T-helper 1 cell treated with Interleukin-12 subunit alpha and Interleukin-12 subunit beta and Interleukin-4 antibody, amounts not matched to agents 30 ng/mL and 1 ng/mL, for 36 hours (primary cell): ENCODE measurements at regions not wholly inside any gene's neighbourhood (a gene's known extent, or its start where the extent isn't known, plus 50 kb on each side); places are given as distances from the start of the nearest gene placed in this dataset.

ENCODE experiments used
- intact Hi-C: fragments of 100-400 bp; cut with micrococcal nuclease; formaldehyde crosslinking; loops from one replicate; pipeline ENCODE4 v1.15.1; 2024

- intact Hi-C loops, result no loop called here
Measured at GRCh38 chr3:157746391-157746790, 243.2 kb upstream of the VEPH1 start.

- intact Hi-C loops, result no loop called here
Measured at GRCh38 chr3:157741607-157742006, 238.4 kb upstream of the VEPH1 start.

DNA sequence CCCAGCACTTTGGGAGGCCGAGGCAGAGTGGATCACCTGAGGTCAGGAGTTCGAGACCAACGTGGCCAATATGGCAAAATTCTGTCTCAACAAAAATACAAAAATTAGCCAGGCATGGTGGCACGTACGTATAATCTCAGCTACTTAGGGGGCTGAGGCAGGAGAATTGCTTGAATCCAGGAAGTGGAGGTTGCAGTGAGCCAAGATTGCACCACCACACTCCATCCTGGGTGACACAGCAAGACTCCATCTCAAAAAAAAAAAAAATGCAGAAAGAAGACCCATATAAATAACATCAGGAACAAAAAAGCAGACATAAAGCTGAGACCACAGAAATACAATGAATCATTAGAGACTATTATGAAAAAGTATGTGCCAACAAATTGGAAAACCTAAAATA lies 235.2 kb upstream of the VEPH1 start:
- intact Hi-C loops, result no loop called here

- intact Hi-C loops, result no loop called here
Measured at GRCh38 chr3:157718800-157719199, 215.6 kb upstream of the VEPH1 start.

DNA sequence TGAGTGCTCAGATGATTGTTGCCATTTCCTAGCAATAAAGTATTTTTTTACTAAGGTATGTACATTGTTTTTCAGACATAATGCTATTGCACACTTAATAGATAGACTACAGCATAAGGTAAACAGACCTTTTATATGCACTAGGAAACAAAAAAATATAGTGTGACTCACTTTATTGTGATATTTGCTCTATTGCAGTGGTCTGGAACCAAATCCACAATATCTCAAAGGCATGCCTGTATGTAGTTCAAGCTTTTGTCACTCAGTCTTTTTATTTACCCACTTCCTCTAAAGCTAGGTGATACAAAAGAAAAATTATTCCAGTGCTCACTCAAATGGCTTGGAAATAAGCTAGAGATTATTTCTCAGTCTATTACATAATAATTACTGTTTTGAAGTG lies 209.9 kb upstream of the VEPH1 start:
- intact Hi-C loops, result no loop called here

DNA sequence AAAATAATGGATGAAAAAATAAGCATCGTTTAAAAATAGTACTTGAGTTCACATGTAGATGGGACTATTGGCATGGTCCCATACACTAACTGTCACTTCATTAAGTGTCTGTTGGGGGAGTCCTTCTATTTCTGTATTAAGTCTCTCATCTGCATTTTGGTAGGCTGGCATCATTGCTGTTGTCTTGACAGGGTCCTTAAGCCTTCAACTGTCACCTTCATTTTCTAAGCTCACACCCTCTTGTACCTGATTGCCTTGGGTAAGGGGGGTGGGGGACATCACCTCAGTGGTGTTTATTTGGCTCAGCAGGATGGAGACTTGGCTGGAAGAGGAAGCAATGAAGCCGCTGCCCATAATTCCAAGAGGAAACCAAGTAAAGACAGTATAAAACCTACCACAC lies 202.0 kb upstream of the VEPH1 start:
- intact Hi-C loops, result no loop called here

DNA sequence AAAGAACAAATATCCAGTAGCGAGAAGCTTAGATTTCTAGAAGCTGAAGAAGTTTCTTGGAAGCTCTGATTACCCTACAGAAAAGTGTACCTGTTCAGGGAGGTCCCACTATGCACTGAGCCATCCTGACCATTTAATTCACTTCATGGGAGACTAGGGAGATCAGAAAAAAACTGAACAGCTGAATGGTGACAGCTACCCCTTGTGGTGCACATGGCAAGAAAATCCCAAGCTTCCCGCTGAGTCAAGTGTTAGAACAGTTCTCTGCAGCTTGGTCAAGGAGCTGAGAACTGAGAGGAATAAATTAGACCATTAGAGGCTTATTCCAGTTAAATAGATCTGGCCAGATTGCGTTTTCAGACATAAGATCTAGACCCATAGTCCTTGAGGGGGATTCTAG lies 197.2 kb upstream of the VEPH1 start:
- intact Hi-C loops, result no loop called here

GRCh38 chr3:157695586-157695985 lies 192.4 kb upstream of the VEPH1 start:
- intact Hi-C loops, result no loop called here

DNA sequence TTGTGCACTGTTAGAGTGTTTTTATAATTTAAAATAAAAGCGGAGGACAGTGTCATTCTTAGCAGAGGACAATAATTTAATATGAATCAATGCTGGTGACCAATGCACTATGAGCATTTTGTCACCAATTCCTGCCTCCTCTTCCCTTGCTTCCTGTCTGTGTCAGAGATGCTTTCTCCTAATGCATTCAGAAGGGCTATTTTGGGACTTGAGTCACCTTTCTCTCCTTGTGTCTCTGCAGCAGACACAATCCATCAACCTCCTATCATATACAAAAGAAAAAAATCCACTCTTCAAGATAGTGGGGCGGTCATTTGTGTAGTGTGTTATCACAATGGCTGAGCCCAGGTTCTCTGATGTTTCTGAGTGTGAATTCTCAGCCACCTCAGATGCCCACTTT lies 191.9 kb upstream of the VEPH1 start:
- intact Hi-C loops, result no loop called here

- intact Hi-C loops, result no loop called here
Measured at GRCh38 chr3:157693762-157694161, 190.5 kb upstream of the VEPH1 start.

DNA sequence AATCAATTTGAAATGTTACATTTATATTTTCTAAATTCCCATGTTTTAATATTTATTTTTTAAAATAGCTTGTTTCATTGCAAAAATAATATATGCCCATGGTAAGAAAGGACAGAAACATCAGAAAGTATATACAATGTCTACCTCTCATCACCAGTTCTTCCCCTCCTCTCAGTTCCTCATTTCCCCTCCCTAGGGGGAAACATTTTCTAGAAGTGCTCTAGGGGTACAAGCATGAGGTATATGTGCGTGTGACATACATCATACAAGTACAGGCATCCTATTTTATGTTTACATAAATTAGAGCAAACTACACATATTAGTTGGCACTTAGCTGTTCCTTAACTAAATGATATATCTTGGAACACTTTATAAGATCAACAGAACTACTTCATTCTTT lies 189.3 kb upstream of the VEPH1 start:
- intact Hi-C loops, result no loop called here

GRCh38 chr3:157683668-157684067 lies 180.5 kb upstream of the VEPH1 start:
- intact Hi-C loops, result no loop called here

- intact Hi-C loops, result no loop called here
Measured at GRCh38 chr3:157672061-157672460, 168.8 kb upstream of the VEPH1 start.

DNA sequence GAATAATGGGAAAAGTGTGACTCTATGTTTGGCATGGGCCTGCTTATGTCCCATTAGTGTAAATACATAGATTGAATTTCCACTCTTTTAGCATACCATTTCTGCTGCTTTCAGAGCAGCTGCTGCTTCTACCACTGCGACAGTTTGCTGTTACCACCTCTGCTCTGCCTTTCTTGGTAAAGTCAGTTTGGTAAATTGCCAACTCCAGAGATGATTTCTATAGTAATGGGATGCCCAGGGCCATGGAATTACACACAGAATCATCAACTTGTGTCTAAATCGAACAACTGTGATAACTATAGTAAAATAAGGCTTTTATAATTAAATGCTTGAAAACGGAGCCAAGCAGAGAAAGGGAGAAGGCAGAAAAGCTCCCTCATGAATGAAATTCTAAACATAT lies 168.4 kb upstream of the VEPH1 start:
- intact Hi-C loops, result no loop called here

DNA sequence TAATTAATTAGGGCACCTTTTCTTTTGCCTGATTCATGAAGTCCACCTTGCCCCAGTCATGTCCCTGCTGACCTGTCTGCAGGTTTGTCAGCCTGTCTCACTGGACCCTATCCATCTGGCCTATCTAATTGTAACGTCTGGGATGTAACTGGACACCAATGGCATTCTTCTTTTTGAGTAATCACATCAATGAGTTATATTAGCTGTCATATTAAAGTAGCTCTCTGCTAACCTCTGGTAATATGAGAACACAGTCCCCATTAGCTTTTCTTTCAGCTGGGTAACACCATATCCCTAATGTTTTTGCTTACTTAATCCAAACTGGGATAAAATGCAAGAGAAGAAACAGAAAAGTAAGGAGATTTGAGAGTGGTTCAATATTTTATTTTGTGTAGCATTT lies 166.2 kb upstream of the VEPH1 start:
- intact Hi-C loops, result no loop called here

DNA sequence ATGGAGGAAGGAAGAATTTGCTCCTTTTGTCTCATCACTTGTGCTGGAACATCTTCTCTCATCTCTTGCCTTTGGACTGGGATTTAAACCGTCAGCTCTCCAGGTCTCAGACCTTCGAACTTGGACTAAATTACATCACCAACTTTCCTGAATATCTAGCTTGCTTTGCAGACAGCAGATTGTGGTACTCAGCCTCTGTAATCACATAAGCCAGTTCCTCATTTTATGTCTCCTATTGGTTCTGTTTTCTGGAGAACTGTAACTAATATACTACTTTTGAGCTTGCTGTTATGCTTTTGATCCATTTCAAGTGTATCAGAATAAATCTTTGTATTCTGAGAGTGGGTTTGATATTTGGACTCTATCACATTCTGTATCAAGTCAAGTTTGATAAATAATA lies 164.3 kb upstream of the VEPH1 start:
- intact Hi-C loops, result no loop called here

- intact Hi-C loops, result no loop called here
Measured at GRCh38 chr3:157662171-157662570, 159.0 kb upstream of the VEPH1 start.

- intact Hi-C loops, result no loop called here
Measured at GRCh38 chr3:157660847-157661246, 157.6 kb upstream of the VEPH1 start.

DNA sequence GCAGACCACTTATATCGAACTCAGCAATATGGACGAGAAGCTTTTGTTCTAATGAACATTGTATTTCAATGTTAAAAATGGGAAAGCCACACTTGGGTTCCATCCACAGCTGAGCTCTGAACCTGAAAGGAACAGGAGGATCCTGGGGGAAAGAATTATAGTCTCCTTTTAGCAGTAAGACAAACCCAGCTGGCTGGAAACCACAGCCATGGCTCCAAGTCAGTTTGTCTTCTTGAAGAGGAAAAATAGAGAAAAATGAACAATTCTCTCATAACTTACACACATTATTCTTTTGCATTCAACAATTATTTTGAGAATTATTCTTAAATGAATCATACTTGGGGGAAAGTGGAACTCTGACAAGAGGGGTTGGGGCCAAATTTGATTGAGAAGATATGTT lies 149.2 kb upstream of the VEPH1 start:
- intact Hi-C loops, result no loop called here

DNA sequence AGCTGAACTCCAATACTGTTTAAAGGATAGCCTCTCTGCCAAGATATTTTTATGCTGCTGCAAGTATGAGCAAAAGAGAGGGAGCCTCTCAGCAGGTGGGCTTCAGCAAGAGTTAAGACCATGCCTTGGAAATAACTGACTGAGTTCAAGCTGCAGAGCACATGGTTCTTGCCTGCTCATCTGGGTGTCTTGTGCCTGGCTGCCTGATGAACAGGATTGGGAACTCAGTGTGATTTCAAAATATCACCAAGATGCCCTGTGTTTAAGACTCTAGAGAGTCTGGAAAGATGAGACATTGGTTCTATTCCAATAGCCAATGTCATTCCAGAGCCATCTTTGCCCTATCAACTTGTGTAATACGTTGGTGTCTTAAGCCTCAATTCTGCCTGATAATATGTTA lies 147.5 kb upstream of the VEPH1 start:
- intact Hi-C loops, result no loop called here

- intact Hi-C loops, result no loop called here
Measured at GRCh38 chr3:157650172-157650571, 147.0 kb upstream of the VEPH1 start.

DNA sequence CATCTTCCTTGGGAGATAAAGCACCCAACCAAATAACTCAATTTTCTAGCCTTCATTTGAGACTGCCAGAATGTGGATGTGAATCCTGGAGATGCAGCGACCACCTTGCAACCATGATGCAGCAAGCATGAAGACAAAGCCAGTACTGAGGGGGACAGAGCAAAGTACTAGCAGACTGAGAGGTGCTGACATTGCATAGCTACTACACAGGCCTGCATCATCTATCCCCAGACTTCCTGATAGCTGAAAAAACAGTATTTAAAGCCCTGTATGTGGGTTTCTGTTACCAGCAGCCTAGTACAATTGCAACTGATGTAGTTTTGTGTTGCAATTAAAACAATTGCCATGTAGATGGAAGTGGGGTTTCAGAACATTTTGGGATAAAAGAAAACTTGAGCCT lies 146.3 kb upstream of the VEPH1 start:
- intact Hi-C loops, result no loop called here

- intact Hi-C loops, result no loop called here
Measured at GRCh38 chr3:157647820-157648219, 144.6 kb upstream of the VEPH1 start.

GRCh38 chr3:157639756-157640426 lies 136.7 kb upstream of the VEPH1 start:
- intact Hi-C loops, result no loop called here
